AG04450 (cell line): ENCODE measurements at regions not wholly inside any gene's neighbourhood (a gene's known extent, or its start where the extent isn't known, plus 50 kb on each side); places are given as distances from the start of the nearest gene placed in this dataset.
A peak's percentile ranks its signal among the peaks of the same experiment; 100 is the strongest.

Experiments used
- CTCF ChIA-PET: fragments of 300-600, 350-600 bp; formaldehyde crosslinking; extraction: SDS; loops from one replicate; lab custom pipeline; 2022; ENCODE audit warnings: antibody characterized with exemption, inconsistent platforms; lab: Charles Lee
- POLR2A ChIA-PET: fragments of 350-600 bp; formaldehyde crosslinking; extraction: SDS; loops from one replicate; lab custom pipeline; 2021; ENCODE audit warnings: antibody characterized with exemption, inconsistent platforms; lab: Yijun Ruan, JAX
- DNase-seq: peaks from one replicate; pipeline ENCODE4 v3.0.0-alpha.2; 2011; ENCODE audit warnings: low read depth, low spot score
- H3K27ac ChIP-seq: one replicate; pipeline ENCODE4 v1.5.1; 2012; ENCODE audit warnings: low read depth, low read length, control low read depth
- H3K27me3 ChIP-seq: one replicate; pipeline ENCODE4 v1.6.0; 2012; ENCODE audit warnings: low read length; ENCODE audit not compliant: control insufficient read depth, insufficient read depth
- H3K4me3 ChIP-seq: 2 replicates; pipeline ENCODE4 v1.5.1; 2011; ENCODE audit warnings: mild to moderate bottlenecking, low read depth, low read length, control low read depth
- H3K9me3 ChIP-seq: 2 replicates; pipeline ENCODE4 v1.5.1; 2012; ENCODE audit warnings: low read length; ENCODE audit not compliant: control insufficient read depth, insufficient read depth
- CTCF ChIP-seq: IDR thresholded peaks from 2 replicates; pipeline ENCODE4 v1.5.1; 2011; ENCODE audit warnings: low read depth, low read length, control low read depth, inconsistent platforms

- Histone ChIP-seq H3K4me3 (no peak overlapping the region), H3K27me3 (no peaks in the 10 kb centered on the region), H3K27ac (no peak overlapping the region), H3K9me3 (no peaks in the 10 kb centered on the region)
- no peak for DNase-seq
- ChIA-PET CTCF (interaction anchor here (0.6 to 1.8 kb wide), 17 partner anchors 12 to 751 kb away, joined by 3 to 7 read pairs (median 4); no protein-coding TSS in a partner anchor), POLR2A (no interaction called here)
- TF ChIP-seq CTCF: peak; percentile 54
Measured at GRCh38 chr4:23717528-23718248, 172.2 kb downstream of the PPARGC1A start.

- Histone ChIP-seq H3K27ac (no peak overlapping the region), H3K9me3 (no peaks in the 10 kb centered on the region), H3K4me3 (no peak overlapping the region), H3K27me3 (no peaks in the 10 kb centered on the region)
- CTCF ChIA-PET: no interaction called here
- TF ChIP-seq CTCF: no peak
- POLR2A ChIA-PET: no interaction called here
- DNase-seq: no peak
Measured at GRCh38 chr4:23710298-23710697, 179.5 kb downstream of the PPARGC1A start.

GRCh38 chr4:23707652-23708026, 182.2 kb downstream of the PPARGC1A start:
- DNase-seq: no peak

GRCh38 chr4:23706972-23707651, 182.7 kb downstream of the PPARGC1A start:
- Histone ChIP-seq H3K4me3 (no peak overlapping the region), H3K27me3 (peaks cover 3% of the 10 kb centered on the region), H3K9me3 (no peaks in the 10 kb centered on the region), H3K27ac (no peak overlapping the region)
- no peak for TF ChIP-seq CTCF
- ChIA-PET CTCF (no interaction called here), POLR2A (no interaction called here)
- DNase-seq: no peak

More at GRCh38 chr4:23707652-23708026, 182.2 kb downstream of the PPARGC1A start:
- Histone ChIP-seq H3K9me3 (no peaks in the 10 kb centered on the region), H3K27me3 (peaks cover 3% of the 10 kb centered on the region), H3K27ac (no peak overlapping the region), H3K4me3 (no peak overlapping the region)
- TF ChIP-seq CTCF: no peak
- CTCF ChIA-PET: no interaction called here
- POLR2A ChIA-PET: no interaction called here

GRCh38 chr4:23700197-23700596, 189.7 kb downstream of the PPARGC1A start:
- Histone ChIP-seq H3K27ac (no peak overlapping the region), H3K4me3 (no peak overlapping the region), H3K27me3 (peaks cover 3% of the 10 kb centered on the region), H3K9me3 (no peaks in the 10 kb centered on the region)
- no peak for TF ChIP-seq CTCF
- CTCF ChIA-PET: interaction anchor here (2.0 kb wide), 1 partner anchor 18 kb away, joined by 7 read pairs; no protein-coding TSS in a partner anchor
- DNase-seq: no peak
- POLR2A ChIA-PET: no interaction called here
